ENCODE measurements at regions not wholly inside any gene's neighbourhood (a gene's known extent, or its start where the extent isn't known, plus 50 kb on each side); places are given as distances from the start of the nearest gene placed in this dataset.

DNA sequence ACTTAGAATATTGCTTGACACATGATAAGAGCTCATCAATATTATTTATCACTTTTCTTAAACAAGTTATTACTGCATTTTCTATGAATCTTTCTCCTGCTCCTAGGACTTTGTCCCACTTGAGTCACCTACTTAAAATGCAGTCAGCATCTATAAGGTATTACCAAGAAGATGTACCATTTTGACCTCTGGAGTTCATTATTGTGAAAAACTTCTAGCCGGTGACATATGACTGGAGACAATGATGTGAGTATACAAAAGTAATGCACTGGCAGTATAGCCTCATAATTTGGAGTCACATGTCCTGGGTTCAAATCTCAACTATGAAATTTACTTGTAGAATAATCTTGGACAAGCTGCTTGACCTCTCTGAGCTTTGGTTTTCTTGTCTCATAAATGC, 278.5 kb downstream of the PLPP3 start (continued):
- TF ChIP-seq, protein P1, sequence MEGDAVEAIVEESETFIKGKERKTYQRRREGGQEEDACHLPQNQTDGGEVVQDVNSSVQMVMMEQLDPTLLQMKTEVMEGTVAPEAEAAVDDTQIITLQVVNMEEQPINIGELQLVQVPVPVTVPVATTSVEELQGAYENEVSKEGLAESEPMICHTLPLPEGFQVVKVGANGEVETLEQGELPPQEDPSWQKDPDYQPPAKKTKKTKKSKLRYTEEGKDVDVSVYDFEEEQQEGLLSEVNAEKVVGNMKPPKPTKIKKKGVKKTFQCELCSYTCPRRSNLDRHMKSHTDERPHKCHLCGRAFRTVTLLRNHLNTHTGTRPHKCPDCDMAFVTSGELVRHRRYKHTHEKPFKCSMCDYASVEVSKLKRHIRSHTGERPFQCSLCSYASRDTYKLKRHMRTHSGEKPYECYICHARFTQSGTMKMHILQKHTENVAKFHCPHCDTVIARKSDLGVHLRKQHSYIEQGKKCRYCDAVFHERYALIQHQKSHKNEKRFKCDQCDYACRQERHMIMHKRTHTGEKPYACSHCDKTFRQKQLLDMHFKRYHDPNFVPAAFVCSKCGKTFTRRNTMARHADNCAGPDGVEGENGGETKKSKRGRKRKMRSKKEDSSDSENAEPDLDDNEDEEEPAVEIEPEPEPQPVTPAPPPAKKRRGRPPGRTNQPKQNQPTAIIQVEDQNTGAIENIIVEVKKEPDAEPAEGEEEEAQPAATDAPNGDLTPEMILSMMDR (IDR thresholded peaks at IDR 0.05; ENCODE audit: control extremely low read depth in 1 of 3, insufficient read depth in 1 of 3, low read depth in 1 of 3, low read length in 3 of 3): no peak
- TF ChIP-seq CTBP2 (IDR thresholded peaks at IDR 0.05; ENCODE audit: borderline replicate concordance, insufficient read depth, insufficient read length, low read length): no peak
- no peak for TF ChIP-seq RNF2 (IDR thresholded peaks at IDR 0.05; ENCODE audit: borderline replicate concordance, low read depth, low read length, missing control alignments, poor library complexity, severe bottlenecking)
- no peak for TF ChIP-seq HDAC6 (IDR thresholded peaks at IDR 0.05; ENCODE audit: low read depth, low read length)
- no peak for TF ChIP-seq SIX5 (IDR thresholded peaks at IDR 0.05; ENCODE audit: low read depth, low read length)
- TF ChIP-seq SAP30 (IDR thresholded peaks at IDR 0.05; ENCODE audit: insufficient read depth, insufficient replicate concordance, low read length): no peak
